ENCODE measurements at regions not wholly inside any gene's neighbourhood (a gene's known extent, or its start where the extent isn't known, plus 50 kb on each side); places are given as distances from the start of the nearest gene placed in this dataset.
A peak's percentile ranks its signal among the peaks of the same experiment; 100 is the strongest.

GRCh38 chr2:11933854-11934253, 187.4 kb downstream of the LPIN1 start:
- intact Hi-C loops (cut with DNase I) = no loop called here
- peak; percentile 35 for ATAC-seq
- TF ChIP-seq CTCF (IDR thresholded peaks at IDR 0.05) = no peak
- Histone ChIP-seq H3K4me3 (no peak overlapping the region), H3K27ac (no peak overlapping the region), H3K9me3 (no peaks in the 10 kb centered on the region), H3K36me3 (no peaks in the 10 kb centered on the region), H3K27me3 (no peaks in the 10 kb centered on the region), H3K4me1 (no peaks in the 10 kb centered on the region)
- no peak for DNase-seq

- Histone ChIP-seq H3K9me3 (no peaks in the 10 kb centered on the region), H3K4me1 (no peaks in the 10 kb centered on the region), H3K4me3 (no peak overlapping the region), H3K36me3 (no peaks in the 10 kb centered on the region), H3K27ac (no peak overlapping the region), H3K27me3 (no peaks in the 10 kb centered on the region)
- ATAC-seq (no peak), DNase-seq (no peak)
- TF ChIP-seq CTCF (IDR thresholded peaks at IDR 0.05) = no peak
- intact Hi-C loops (cut with DNase I) = no loop called here
These were observed 190.3 kb downstream of the LPIN1 start for GRCh38 chr2:11936761-11937160.

DNA sequence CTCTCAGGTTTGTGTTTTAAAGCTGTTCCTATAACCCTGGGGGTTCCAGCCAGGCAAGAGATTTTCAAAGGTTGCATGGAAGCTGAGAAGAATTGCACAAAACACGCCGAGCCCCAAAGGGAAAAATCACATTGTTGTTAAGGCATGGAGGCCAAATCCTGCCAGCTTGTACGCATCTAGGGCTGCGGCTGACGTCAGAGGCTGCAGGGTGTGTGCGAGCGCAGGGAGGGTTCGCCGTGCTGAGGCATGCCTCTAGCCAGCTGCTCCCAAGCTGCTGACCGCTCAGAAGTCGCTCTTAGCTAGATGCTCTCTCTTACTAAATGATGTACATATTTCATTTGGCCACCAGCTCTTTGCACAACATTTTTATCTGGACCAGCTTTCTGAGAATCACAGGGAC, 191.8 kb downstream of the LPIN1 start:
- H3K9me3 ChIP-seq = no peaks in the 10 kb centered on the region
- no peaks in the 10 kb centered on the region for H3K4me1 ChIP-seq
- TF ChIP-seq CTCF (IDR thresholded peaks at IDR 0.05) = no peak
- no peak overlapping the region for H3K27ac ChIP-seq
- DNase-seq = no peak
- H3K4me3 ChIP-seq = no peak overlapping the region
- peak; percentile 38 for ATAC-seq
- no peaks in the 10 kb centered on the region for H3K27me3 ChIP-seq
- intact Hi-C loops (cut with DNase I) = no loop called here
- H3K36me3 ChIP-seq = no peaks in the 10 kb centered on the region

DNA sequence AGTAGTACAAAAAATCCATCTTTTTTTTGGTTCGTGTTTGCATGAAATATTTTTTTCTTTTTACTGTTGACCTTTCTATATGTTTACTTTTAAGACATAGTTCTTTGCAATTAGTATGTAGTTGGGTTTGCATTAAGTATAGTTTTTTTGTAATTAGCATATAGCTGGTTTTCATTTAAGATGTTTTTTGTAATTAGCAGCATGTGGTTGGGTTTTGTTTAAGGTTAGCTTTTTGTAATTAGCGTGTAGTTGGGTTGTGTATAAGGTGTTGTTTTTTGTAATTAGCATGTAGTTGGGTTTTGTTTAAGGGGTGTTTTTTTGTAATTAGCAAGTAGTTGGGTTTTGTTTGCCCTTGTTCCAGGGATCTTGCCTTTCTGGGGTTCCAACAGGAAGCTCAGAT, 193.1 kb downstream of the LPIN1 start:
- no peak overlapping the region for H3K4me3 ChIP-seq
- no peak for ATAC-seq
- H3K27ac ChIP-seq = no peak overlapping the region
- no peaks in the 10 kb centered on the region for H3K36me3 ChIP-seq
- intact Hi-C loops (cut with DNase I) = no loop called here
- no peaks in the 10 kb centered on the region for H3K4me1 ChIP-seq
- H3K9me3 ChIP-seq = no peaks in the 10 kb centered on the region
- TF ChIP-seq CTCF (IDR thresholded peaks at IDR 0.05) = no peak
- no peaks in the 10 kb centered on the region for H3K27me3 ChIP-seq
- no peak for DNase-seq

DNA sequence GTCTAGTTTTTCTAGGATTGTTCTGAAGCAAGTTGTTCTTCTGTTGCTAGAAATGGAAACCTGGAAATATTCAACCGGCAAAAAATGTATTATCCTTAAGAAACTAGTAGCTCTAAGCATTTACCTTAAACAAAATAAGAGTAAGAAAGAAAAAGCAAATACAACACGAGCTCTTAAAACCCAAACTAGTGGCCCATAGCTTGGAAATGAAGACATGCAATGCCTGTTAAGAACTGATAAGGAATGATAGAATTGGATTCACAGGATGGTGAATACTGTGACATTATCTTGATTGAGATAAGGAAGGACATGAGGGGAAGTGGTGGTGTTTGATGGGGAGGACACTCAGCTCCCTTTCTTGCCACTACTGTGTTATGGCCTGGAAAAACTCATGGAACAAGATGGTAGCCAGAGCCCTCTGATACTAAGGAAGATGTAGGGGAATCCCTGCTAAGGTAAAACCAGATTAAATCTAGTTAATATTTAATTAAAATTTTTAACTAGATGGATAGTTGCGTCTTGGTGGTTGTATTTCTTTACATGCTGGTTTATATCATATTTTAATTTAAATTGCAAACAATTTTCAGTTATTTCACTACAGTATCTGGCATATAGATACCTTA, 193.8 kb downstream of the LPIN1 start:
- H3K4me1 ChIP-seq = no peaks in the 10 kb centered on the region
- no peak for TF ChIP-seq CTCF (IDR thresholded peaks at IDR 0.05)
- DNase-seq (no peak), ATAC-seq (no peak)
- H3K36me3 ChIP-seq = no peaks in the 10 kb centered on the region
- intact Hi-C loops (cut with DNase I) = no loop called here
- no peaks in the 10 kb centered on the region for H3K9me3 ChIP-seq
- no peak overlapping the region for H3K27ac ChIP-seq
- H3K27me3 ChIP-seq = no peaks in the 10 kb centered on the region
- no peak overlapping the region for H3K4me3 ChIP-seq

DNA sequence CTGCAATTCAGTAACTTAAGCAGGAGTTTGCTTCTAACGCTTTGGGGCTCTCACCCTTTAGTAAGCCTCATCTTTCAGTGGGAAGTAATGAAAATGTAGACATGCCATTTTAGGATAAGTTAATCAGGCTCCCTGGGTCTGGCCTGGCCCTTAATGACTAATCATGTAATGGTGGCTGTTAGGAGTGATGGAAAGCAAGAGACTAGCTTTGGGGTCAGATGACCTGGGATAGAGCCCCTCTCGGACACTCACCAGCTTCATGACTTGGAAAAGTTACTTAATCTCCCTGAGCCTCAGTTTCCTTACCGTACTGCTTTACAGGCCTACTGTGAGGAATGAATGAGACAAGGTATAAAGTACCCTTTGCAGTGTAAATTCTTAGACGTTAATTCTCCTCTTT, 194.4 kb downstream of the LPIN1 start:
- no peak for ATAC-seq
- Histone ChIP-seq H3K4me3 (no peak overlapping the region), H3K36me3 (no peaks in the 10 kb centered on the region), H3K9me3 (no peaks in the 10 kb centered on the region), H3K4me1 (no peaks in the 10 kb centered on the region), H3K27ac (no peak overlapping the region), H3K27me3 (no peaks in the 10 kb centered on the region)
- no peak for DNase-seq
- intact Hi-C loops (cut with DNase I) = no loop called here
- no peak for TF ChIP-seq CTCF (IDR thresholded peaks at IDR 0.05)
